Loucy (cell line): ENCODE measurements at regions not wholly inside any gene's neighbourhood (a gene's known extent, or its start where the extent isn't known, plus 50 kb on each side); places are given as distances from the start of the nearest gene placed in this dataset.

ENCODE experiments used
- EZH2phosphoT487 ChIP-seq: fragments of 200-600 bp; IDR thresholded peaks from 2 replicates; pipeline ENCODE4 v1.6.1; 2018; ENCODE audit warnings: antibody characterized with exemption, mild to moderate bottlenecking, moderate library complexity, borderline replicate concordance
- TF ChIP-seq, protein P1 (sequence below): fragments of 200-600 bp; sonication (generic); conservative IDR thresholded peaks from 2 replicates; pipeline ENCODE4 v1.5.1; 2014; ENCODE audit warnings: mild to moderate bottlenecking, antibody characterized with exemption, low read length

DNA sequence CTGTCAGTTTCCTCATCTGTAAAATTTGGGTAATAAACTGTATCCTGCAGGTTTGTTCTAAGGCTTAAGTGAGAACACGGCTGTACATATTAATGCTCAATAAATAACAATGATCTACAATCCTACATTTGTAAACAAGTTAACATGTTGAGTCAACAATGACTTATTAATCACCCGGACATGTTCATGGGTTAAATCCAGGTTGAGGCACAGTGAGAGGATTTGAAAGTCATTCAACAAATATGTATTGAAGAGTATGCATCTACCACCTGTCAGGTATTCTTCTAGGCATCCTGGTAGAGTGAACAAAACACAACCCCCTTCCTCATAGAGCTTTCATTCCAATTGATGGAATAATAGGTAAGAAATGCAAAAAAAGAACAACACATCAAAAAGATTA, 554.7 kb upstream of the SLC35B3 start:
- TF ChIP-seq, protein P1, sequence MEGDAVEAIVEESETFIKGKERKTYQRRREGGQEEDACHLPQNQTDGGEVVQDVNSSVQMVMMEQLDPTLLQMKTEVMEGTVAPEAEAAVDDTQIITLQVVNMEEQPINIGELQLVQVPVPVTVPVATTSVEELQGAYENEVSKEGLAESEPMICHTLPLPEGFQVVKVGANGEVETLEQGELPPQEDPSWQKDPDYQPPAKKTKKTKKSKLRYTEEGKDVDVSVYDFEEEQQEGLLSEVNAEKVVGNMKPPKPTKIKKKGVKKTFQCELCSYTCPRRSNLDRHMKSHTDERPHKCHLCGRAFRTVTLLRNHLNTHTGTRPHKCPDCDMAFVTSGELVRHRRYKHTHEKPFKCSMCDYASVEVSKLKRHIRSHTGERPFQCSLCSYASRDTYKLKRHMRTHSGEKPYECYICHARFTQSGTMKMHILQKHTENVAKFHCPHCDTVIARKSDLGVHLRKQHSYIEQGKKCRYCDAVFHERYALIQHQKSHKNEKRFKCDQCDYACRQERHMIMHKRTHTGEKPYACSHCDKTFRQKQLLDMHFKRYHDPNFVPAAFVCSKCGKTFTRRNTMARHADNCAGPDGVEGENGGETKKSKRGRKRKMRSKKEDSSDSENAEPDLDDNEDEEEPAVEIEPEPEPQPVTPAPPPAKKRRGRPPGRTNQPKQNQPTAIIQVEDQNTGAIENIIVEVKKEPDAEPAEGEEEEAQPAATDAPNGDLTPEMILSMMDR, result no peak
- TF ChIP-seq EZH2phosphoT487, result no peak
